ENCODE measurements at regions not wholly inside any gene's neighbourhood (a gene's known extent, or its start where the extent isn't known, plus 50 kb on each side); places are given as distances from the start of the nearest gene placed in this dataset.

- no peaks in the 10 kb centered on the region for H3K27me3 ChIP-seq (replicated peaks in 1 of 2; ENCODE audit: control insufficient read depth in 2 of 2, insufficient read depth in 2 of 2, low read length in 1 of 2)
- in situ Hi-C loops (cut with MboI) (no loop called here), intact Hi-C loops (cut with micrococcal nuclease; ENCODE audit: unreplicated experiment) (no loop called here)
- SMC1A ChIA-PET (ENCODE audit: uncharacterized antibody, unreplicated experiment) = no interaction called here
- no peaks in the 10 kb centered on the region for H3K36me3 ChIP-seq (ENCODE audit: control insufficient read depth in 2 of 2, insufficient read depth in 2 of 2, low read length in 1 of 2)
- H3K9me3 ChIP-seq (replicated peaks; ENCODE audit: control insufficient read depth, insufficient read depth, low read length) = no peaks in the 10 kb centered on the region; the same call in 2 of the 3 replicates
- H2AFZ ChIP-seq (ENCODE audit: control insufficient read depth, low read depth, low read length) = no peak overlapping the region
- no peaks in the 10 kb centered on the region for H4K20me1 ChIP-seq (ENCODE audit: control insufficient read depth, insufficient read depth)
- no peak overlapping the region for H3K27ac ChIP-seq (ENCODE audit: control insufficient read depth, insufficient read depth)
- TF ChIP-seq NR2C2 (IDR thresholded peaks at IDR 0.05; ENCODE audit: borderline replicate concordance, control insufficient read depth, insufficient read length, low read depth) = no peak
- TF ChIP-seq NFIC (IDR thresholded peaks at IDR 0.05; ENCODE audit: low read depth, low read length) = no peak
- no peak for TF ChIP-seq MYC (IDR thresholded peaks at IDR 0.05; ENCODE audit: insufficient read depth, insufficient read length, insufficient replicate concordance, low read length, severe bottlenecking)
- TF ChIP-seq USF1 (IDR thresholded peaks at IDR 0.05; ENCODE audit: borderline replicate concordance, extremely low read length, insufficient read depth, low read depth, low read length) = no peak
- TF ChIP-seq ZNF24 (IDR thresholded peaks at IDR 0.05) = no peak
- no peak for TF ChIP-seq SP1 (IDR thresholded peaks at IDR 0.05; ENCODE audit: low read depth, low read length)
- TF ChIP-seq, protein P1, sequence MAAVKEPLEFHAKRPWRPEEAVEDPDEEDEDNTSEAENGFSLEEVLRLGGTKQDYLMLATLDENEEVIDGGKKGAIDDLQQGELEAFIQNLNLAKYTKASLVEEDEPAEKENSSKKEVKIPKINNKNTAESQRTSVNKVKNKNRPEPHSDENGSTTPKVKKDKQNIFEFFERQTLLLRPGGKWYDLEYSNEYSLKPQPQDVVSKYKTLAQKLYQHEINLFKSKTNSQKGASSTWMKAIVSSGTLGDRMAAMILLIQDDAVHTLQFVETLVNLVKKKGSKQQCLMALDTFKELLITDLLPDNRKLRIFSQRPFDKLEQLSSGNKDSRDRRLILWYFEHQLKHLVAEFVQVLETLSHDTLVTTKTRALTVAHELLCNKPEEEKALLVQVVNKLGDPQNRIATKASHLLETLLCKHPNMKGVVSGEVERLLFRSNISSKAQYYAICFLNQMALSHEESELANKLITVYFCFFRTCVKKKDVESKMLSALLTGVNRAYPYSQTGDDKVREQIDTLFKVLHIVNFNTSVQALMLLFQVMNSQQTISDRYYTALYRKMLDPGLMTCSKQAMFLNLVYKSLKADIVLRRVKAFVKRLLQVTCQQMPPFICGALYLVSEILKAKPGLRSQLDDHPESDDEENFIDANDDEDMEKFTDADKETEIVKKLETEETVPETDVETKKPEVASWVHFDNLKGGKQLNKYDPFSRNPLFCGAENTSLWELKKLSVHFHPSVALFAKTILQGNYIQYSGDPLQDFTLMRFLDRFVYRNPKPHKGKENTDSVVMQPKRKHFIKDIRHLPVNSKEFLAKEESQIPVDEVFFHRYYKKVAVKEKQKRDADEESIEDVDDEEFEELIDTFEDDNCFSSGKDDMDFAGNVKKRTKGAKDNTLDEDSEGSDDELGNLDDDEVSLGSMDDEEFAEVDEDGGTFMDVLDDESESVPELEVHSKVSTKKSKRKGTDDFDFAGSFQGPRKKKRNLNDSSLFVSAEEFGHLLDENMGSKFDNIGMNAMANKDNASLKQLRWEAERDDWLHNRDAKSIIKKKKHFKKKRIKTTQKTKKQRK (IDR thresholded peaks at IDR 0.05; ENCODE audit: low read depth, low read length) = no peak
- no peak for TF ChIP-seq ZZZ3 (IDR thresholded peaks at IDR 0.05; ENCODE audit: control insufficient read depth, insufficient read length, low read depth)
- TF ChIP-seq SMAD5 (IDR thresholded peaks at IDR 0.05; ENCODE audit: low read depth) = no peak
- no peak for TF ChIP-seq MEF2A (IDR thresholded peaks at IDR 0.05; ENCODE audit: insufficient read depth, low read depth, low read length)
- no peak for TF ChIP-seq NRF1 (conservative IDR thresholded peaks at IDR 0.05; ENCODE audit: low read depth, low read length)
- no peak overlapping the region for H3K4me2 ChIP-seq (ENCODE audit: control insufficient read depth, insufficient read depth)
- no TSS peak for BruUV-seq (replicated peaks)
- RAD21 ChIA-PET (ENCODE audit: unreplicated experiment) = no interaction called here
- DNase-seq (ENCODE audit: low read depth, low spot score) (no peak), ATAC-seq (no peak), FAIRE-seq (no peak)
- no peak overlapping the region for H3K4me3 ChIP-seq
- H3K9ac ChIP-seq (ENCODE audit: control insufficient read depth, insufficient read depth, low read length) = no peak overlapping the region
- H3K79me2 ChIP-seq (ENCODE audit: control insufficient read depth, insufficient read depth, low read length) = no peaks in the 10 kb centered on the region
- CTCF ChIA-PET = no interaction called here
- POLR2A ChIA-PET = no interaction called here
- 50% methylated on average over 2 of the region's 2 CpGs for WGBS (ENCODE audit: insufficient coverage, insufficient replicate concordance, low lambda C conversion rate, missing lambda C conversion rate)
- no peaks in the 10 kb centered on the region for H3K4me1 ChIP-seq (ENCODE audit: control insufficient read depth, insufficient read depth, low read length)
These were observed 397.7 kb downstream of the UQCRFS1 start for GRCh38 chr19:28815257-28815656.
